Loucy (cell line): ENCODE measurements at regions not wholly inside any gene's neighbourhood (a gene's known extent, or its start where the extent isn't known, plus 50 kb on each side); places are given as distances from the start of the nearest gene placed in this dataset.

Experiments used
- H2AFZ ChIP-seq: fragments of 200-600 bp; sonication (generic); 2 replicates; pipeline ENCODE4 v1.6.0; 2016; ENCODE audit warnings: antibody characterized with exemption, mild to moderate bottlenecking, low read length, moderate library complexity
- H3F3A ChIP-seq: fragments of 200-600 bp; 2 replicates; pipeline ENCODE4 v1.6.0; 2016; ENCODE audit warnings: antibody characterized with exemption, low read depth, mild to moderate bottlenecking
- H3K27me3 ChIP-seq: fragments of 200-600 bp; sonication (generic); 2 replicates; pipeline ENCODE4 v1.6.1; 2014; ENCODE audit warnings: low read length, mild to moderate bottlenecking; ENCODE audit not compliant: insufficient read depth, poor library complexity, severe bottlenecking
- H3K36me3 ChIP-seq: fragments of 200-600 bp; sonication (generic); 2 replicates; pipeline ENCODE4 v1.6.1; 2016; ENCODE audit warnings: low read length; ENCODE audit not compliant: insufficient read depth
- H3K4me1 ChIP-seq: fragments of 200-600 bp; sonication (generic); 2 replicates; pipeline ENCODE4 v1.5.1; 2014; ENCODE audit warnings: low read length, mild to moderate bottlenecking; ENCODE audit not compliant: insufficient read depth, poor library complexity, severe bottlenecking
- H3K4me2 ChIP-seq: fragments of 200-600 bp; sonication (generic); 2 replicates; pipeline ENCODE4 v1.6.0; 2014; ENCODE audit warnings: antibody characterized with exemption, low read length, low read depth, mild to moderate bottlenecking; ENCODE audit not compliant: poor library complexity, severe bottlenecking
- H3K4me3 ChIP-seq: fragments of 200-600 bp; sonication (generic); 2 replicates; pipeline ENCODE4 v1.5.1; 2014; ENCODE audit warnings: low read length, mild to moderate bottlenecking, mixed read lengths; ENCODE audit not compliant: poor library complexity, severe bottlenecking
- H3K79me2 ChIP-seq: fragments of 200-600 bp; sonication (generic); 2 replicates; pipeline ENCODE4 v1.6.1; 2014; ENCODE audit warnings: low read length; ENCODE audit not compliant: insufficient read depth
- H3K9ac ChIP-seq: fragments of 200-600 bp; sonication (generic); 2 replicates; pipeline ENCODE4 v1.6.0; 2014; ENCODE audit warnings: mild to moderate bottlenecking, low read depth, low read length, moderate library complexity; ENCODE audit not compliant: poor library complexity, severe bottlenecking
- H3K9me2 ChIP-seq: fragments of 200-600 bp; sonication (generic); replicated peaks from 2 replicates; pipeline ENCODE4 v1.6.1; 2016; ENCODE audit warnings: low read depth, low read length, mixed read lengths
- H3K9me3 ChIP-seq: fragments of 200-600 bp; sonication (generic); 2 replicates; pipeline ENCODE4 v1.6.1; 2014; ENCODE audit warnings: mild to moderate bottlenecking, antibody characterized with exemption, low read length, low read depth; ENCODE audit not compliant: insufficient read depth
- H4K20me1 ChIP-seq: fragments of 200-600 bp; sonication (generic); 2 replicates; pipeline ENCODE4 v1.6.0; 2014; ENCODE audit warnings: antibody characterized with exemption, low read length, mild to moderate bottlenecking; ENCODE audit not compliant: insufficient read depth, poor library complexity, severe bottlenecking
- CTCF ChIP-seq: fragments of 200-600 bp; sonication (generic); conservative IDR thresholded peaks from 2 replicates; pipeline ENCODE4 v1.5.1; 2014; ENCODE audit warnings: mild to moderate bottlenecking, antibody characterized with exemption, low read length
- EZH2phosphoT487 ChIP-seq: fragments of 200-600 bp; IDR thresholded peaks from 2 replicates; pipeline ENCODE4 v1.6.1; 2018; ENCODE audit warnings: antibody characterized with exemption, mild to moderate bottlenecking, moderate library complexity, borderline replicate concordance

- no peak overlapping the region for H3K4me2 ChIP-seq
- no peak overlapping the region for H3K4me3 ChIP-seq
- no peaks in the 10 kb centered on the region for H3K79me2 ChIP-seq
- H3K4me1 ChIP-seq, result no peaks in the 10 kb centered on the region
- H4K20me1 ChIP-seq, result no peaks in the 10 kb centered on the region
- no peak overlapping the region for H2AFZ ChIP-seq
- TF ChIP-seq EZH2phosphoT487, result no peak
- no peak for TF ChIP-seq CTCF
- H3K9ac ChIP-seq, result no peak overlapping the region
- H3K27me3 ChIP-seq, result no peaks in the 10 kb centered on the region
- no peaks in the 10 kb centered on the region for H3F3A ChIP-seq
- no peaks in the 10 kb centered on the region for H3K36me3 ChIP-seq
- H3K9me2 ChIP-seq, result no peaks in the 10 kb centered on the region
- H3K9me3 ChIP-seq, result peaks cover 5% of the 10 kb centered on the region; the same call in 1 of the 2 replicates
Observed at GRCh38 chr3:139745831-139746230, 68.1 kb upstream of the NMNAT3 start.

GRCh38 chr3:139738697-139739096, 60.9 kb upstream of the NMNAT3 start:
- H2AFZ ChIP-seq, result no peak overlapping the region
- H3K4me2 ChIP-seq, result no peak overlapping the region

GRCh38 chr3:139737682-139738361, 60.0 kb upstream of the NMNAT3 start:
- H3K4me3 ChIP-seq, result no peak overlapping the region
- H3K9me3 ChIP-seq, result no peaks in the 10 kb centered on the region
- no peaks in the 10 kb centered on the region for H3K27me3 ChIP-seq
- H3K36me3 ChIP-seq, result no peaks in the 10 kb centered on the region
- H3K9me2 ChIP-seq, result no peaks in the 10 kb centered on the region
- H3K4me2 ChIP-seq, result no peak overlapping the region
- no peaks in the 10 kb centered on the region for H3K4me1 ChIP-seq
- no peak overlapping the region for H2AFZ ChIP-seq
- no peak overlapping the region for H3K9ac ChIP-seq
- H4K20me1 ChIP-seq, result no peaks in the 10 kb centered on the region
- no peaks in the 10 kb centered on the region for H3K79me2 ChIP-seq
- no peak for TF ChIP-seq EZH2phosphoT487
- no peak for TF ChIP-seq CTCF
- H3F3A ChIP-seq, result no peaks in the 10 kb centered on the region

More at GRCh38 chr3:139738697-139739096, 60.9 kb upstream of the NMNAT3 start:
- Histone ChIP-seq H3F3A (no peaks in the 10 kb centered on the region), H3K9ac (no peak overlapping the region), H3K9me2 (no peaks in the 10 kb centered on the region), H4K20me1 (no peaks in the 10 kb centered on the region), H3K4me1 (no peaks in the 10 kb centered on the region), H3K4me3 (no peak overlapping the region), H3K79me2 (no peaks in the 10 kb centered on the region), H3K9me3 (no peaks in the 10 kb centered on the region), H3K36me3 (no peaks in the 10 kb centered on the region), H3K27me3 (no peaks in the 10 kb centered on the region)
- TF ChIP-seq CTCF, result no peak
- TF ChIP-seq EZH2phosphoT487, result no peak
